ENCODE measurements at regions not wholly inside any gene's neighbourhood (a gene's known extent, or its start where the extent isn't known, plus 50 kb on each side); places are given as distances from the start of the nearest gene placed in this dataset.

DNA sequence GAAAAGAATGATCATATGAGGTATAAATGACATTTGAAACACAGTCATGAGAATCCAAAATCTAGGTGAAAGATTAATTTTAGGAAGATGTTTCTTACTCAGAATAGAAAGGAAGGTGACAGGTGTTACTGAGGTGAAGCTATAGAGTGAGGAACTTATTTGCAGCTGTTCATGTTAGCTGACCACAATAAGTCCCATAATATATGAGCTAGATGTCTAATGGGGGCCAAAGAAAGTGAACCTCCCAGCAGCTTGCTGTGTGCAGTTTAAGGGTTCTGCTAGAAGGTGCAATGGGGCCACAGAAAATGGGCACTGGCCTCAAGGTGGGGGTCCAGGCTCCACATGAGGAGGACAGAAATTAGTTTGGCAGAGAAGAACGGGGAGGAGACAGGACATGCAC is 1374.9 kb upstream of the CRIM1 start:
- TF ChIP-seq, protein P1, sequence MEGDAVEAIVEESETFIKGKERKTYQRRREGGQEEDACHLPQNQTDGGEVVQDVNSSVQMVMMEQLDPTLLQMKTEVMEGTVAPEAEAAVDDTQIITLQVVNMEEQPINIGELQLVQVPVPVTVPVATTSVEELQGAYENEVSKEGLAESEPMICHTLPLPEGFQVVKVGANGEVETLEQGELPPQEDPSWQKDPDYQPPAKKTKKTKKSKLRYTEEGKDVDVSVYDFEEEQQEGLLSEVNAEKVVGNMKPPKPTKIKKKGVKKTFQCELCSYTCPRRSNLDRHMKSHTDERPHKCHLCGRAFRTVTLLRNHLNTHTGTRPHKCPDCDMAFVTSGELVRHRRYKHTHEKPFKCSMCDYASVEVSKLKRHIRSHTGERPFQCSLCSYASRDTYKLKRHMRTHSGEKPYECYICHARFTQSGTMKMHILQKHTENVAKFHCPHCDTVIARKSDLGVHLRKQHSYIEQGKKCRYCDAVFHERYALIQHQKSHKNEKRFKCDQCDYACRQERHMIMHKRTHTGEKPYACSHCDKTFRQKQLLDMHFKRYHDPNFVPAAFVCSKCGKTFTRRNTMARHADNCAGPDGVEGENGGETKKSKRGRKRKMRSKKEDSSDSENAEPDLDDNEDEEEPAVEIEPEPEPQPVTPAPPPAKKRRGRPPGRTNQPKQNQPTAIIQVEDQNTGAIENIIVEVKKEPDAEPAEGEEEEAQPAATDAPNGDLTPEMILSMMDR (IDR thresholded peaks at IDR 0.05) = no peak
- no peak for TF ChIP-seq POLR2AphosphoS5 (IDR thresholded peaks at IDR 0.05)

Data from prostate gland (tissue), 2 donors.